Endothelial cell of umbilical vein (primary cell): ENCODE measurements at regions not wholly inside any gene's neighbourhood (a gene's known extent, or its start where the extent isn't known, plus 50 kb on each side); places are given as distances from the start of the nearest gene placed in this dataset.

Experiments
- BruUV-seq: library from RNA; stranded (reverse); fragments of 400-500 nt; replicated peaks from 2 replicates; lab custom pipeline; 2021; lab: Mats Ljungman, UMichigan
- CTCF ChIA-PET: fragments of 300-600, 350-600 bp; sonication (Branson Sonifier 250); formaldehyde crosslinking; loops from one replicate; lab custom pipeline; 2021; ENCODE audit warnings: antibody characterized with exemption, inconsistent platforms; lab: Charles Lee
- POLR2A ChIA-PET: fragments of 300-600, 350-600 bp; sonication (Branson Sonifier 250); formaldehyde crosslinking; loops from one replicate; lab custom pipeline; 2021; ENCODE audit warnings: antibody characterized with exemption, inconsistent platforms; lab: Charles Lee
- DNase-seq: peaks from one replicate; pipeline ENCODE4 v3.0.0-alpha.2; 2011; ENCODE audit warnings: low read depth, low spot score
- FAIRE-seq: peaks from 2 replicates; lab custom pipeline; 2011; peaks lifted over from hg19 to GRCh38; lab: Jason Lieb, UNC
- H2AFZ ChIP-seq: 2 replicates; pipeline ENCODE4 v1.6.0; 2012; ENCODE audit warnings: low read depth, low read length, control low read depth, inconsistent platforms
- H3K27ac ChIP-seq: 2 replicates; pipeline ENCODE4 v1.5.1; 2011; ENCODE audit warnings: low read depth, mild to moderate bottlenecking, control low read depth, low read length, moderate library complexity; ENCODE audit not compliant: insufficient read depth
- H3K27me3 ChIP-seq, 2 experiments: 2 replicates each; pipeline versions ENCODE4 v1.6.0 to v1.6.1; 2011; ENCODE audit warnings: low read length in 2 of 2, mixed read lengths in 1 of 2; ENCODE audit not compliant: control insufficient read depth in 2 of 2, insufficient read depth in 2 of 2
- H3K36me3 ChIP-seq, 2 experiments: 2 replicates in 1 of 2; 3 replicates in 1 of 2; pipeline ENCODE4 v1.5.1; 2011; ENCODE audit warnings: low read length in 2 of 2, mild to moderate bottlenecking in 1 of 2, moderate library complexity in 1 of 2; ENCODE audit not compliant: control insufficient read depth in 2 of 2, insufficient read depth in 2 of 2; ENCODE audit errors: extremely low read depth in 1 of 2
- H3K4me1 ChIP-seq: 3 replicates; pipeline ENCODE4 v1.5.1; 2011; ENCODE audit warnings: mild to moderate bottlenecking, low read length; ENCODE audit not compliant: control insufficient read depth, insufficient read depth; ENCODE audit errors: extremely low read depth
- H3K4me2 ChIP-seq: 2 replicates; pipeline ENCODE4 v1.6.1; 2011; ENCODE audit warnings: low read length, control low read depth, mixed read lengths; ENCODE audit not compliant: insufficient read depth
- H3K4me3 ChIP-seq, 3 experiments: fragments of 200-600 bp in 1 of 3; sonication (generic), shearing (Covaris generic) in 1 of 3; replicated peaks in 1 of 3; 2 replicates each; pipeline ENCODE4 v1.5.1; 2011 to 2016; ENCODE audit warnings: control low read depth in 3 of 3, low read length in 3 of 3, mild to moderate bottlenecking in 2 of 3, inconsistent platforms in 1 of 3, low read depth in 1 of 3, moderate library complexity in 1 of 3; ENCODE audit not compliant: insufficient read depth in 1 of 3
- H3K79me2 ChIP-seq: 2 replicates; pipeline ENCODE4 v1.6.0; 2012; ENCODE audit warnings: low read length, inconsistent platforms; ENCODE audit not compliant: control insufficient read depth, insufficient read depth
- H3K9ac ChIP-seq: replicated peaks from 2 replicates; pipeline ENCODE3; 2011; ENCODE audit warnings: low read length, control low read depth; ENCODE audit not compliant: insufficient read depth; ENCODE audit errors: extremely low read depth
- H3K9me1 ChIP-seq: replicated peaks from 3 replicates; pipeline ENCODE4 v1.6.0; 2011; ENCODE audit warnings: mild to moderate bottlenecking, low read length; ENCODE audit not compliant: control insufficient read depth, insufficient read depth; ENCODE audit errors: extremely low read depth
- H3K9me3 ChIP-seq: replicated peaks from 2 replicates; pipeline ENCODE4 v1.5.1; 2012; ENCODE audit warnings: low read length, inconsistent platforms; ENCODE audit not compliant: control insufficient read depth, insufficient read depth
- H4K20me1 ChIP-seq: replicated peaks from 2 replicates; pipeline ENCODE3; 2011; ENCODE audit warnings: mild to moderate bottlenecking, low read length; ENCODE audit not compliant: control insufficient read depth, insufficient read depth; ENCODE audit errors: extremely low read depth
- CTCF ChIP-seq, 2 donors: IDR thresholded peaks; 1 replicate in 1 of 2; 2 replicates in 1 of 2; pipeline ENCODE4 v1.5.1; 2011; ENCODE audit warnings: low read length in 2 of 2, mild to moderate bottlenecking in 2 of 2, moderate library complexity in 2 of 2, control low read depth in 1 of 2, inconsistent platforms in 1 of 2, low read depth in 1 of 2; ENCODE audit not compliant: insufficient read depth in 1 of 2; ENCODE audit errors: extremely low read depth in 1 of 2
- EZH2 ChIP-seq: IDR thresholded peaks from 2 replicates; pipeline ENCODE4 v1.6.1; 2012; ENCODE audit warnings: borderline replicate concordance, low read depth, mild to moderate bottlenecking, moderate library complexity, low read length, inconsistent platforms; ENCODE audit not compliant: severe bottlenecking
- FOS ChIP-seq: IDR thresholded peaks from 2 replicates; pipeline ENCODE4 v1.6.1; 2011; ENCODE audit warnings: mild to moderate bottlenecking, low read length, moderate library complexity, borderline replicate concordance; ENCODE audit not compliant: insufficient read depth
- GATA2 ChIP-seq: IDR thresholded peaks from 2 replicates; pipeline ENCODE4 v1.7.0; 2011; ENCODE audit warnings: low read depth, mild to moderate bottlenecking, moderate library complexity, mixed read lengths, low read length; ENCODE audit not compliant: insufficient read length, insufficient read depth
- JUN ChIP-seq: IDR thresholded peaks from 2 replicates; pipeline ENCODE4 v1.6.1; 2011; ENCODE audit warnings: borderline replicate concordance, low read depth; ENCODE audit not compliant: insufficient read length, insufficient read depth
- MAX ChIP-seq: IDR thresholded peaks from 2 replicates; pipeline ENCODE4 v1.6.1; 2011; ENCODE audit not compliant: insufficient read depth, insufficient read length
- MYC ChIP-seq: IDR thresholded peaks from one replicate; pipeline ENCODE4 v1.6.1; 2011; ENCODE audit warnings: mild to moderate bottlenecking, low read depth, low read length
- POLR2A ChIP-seq: IDR thresholded peaks from 2 replicates; pipeline ENCODE4 v1.6.1; 2012; ENCODE audit warnings: low read depth, mild to moderate bottlenecking, control low read depth, low read length
- POLR2AphosphoS5 ChIP-seq: IDR thresholded peaks from 2 replicates; pipeline ENCODE4 v1.6.1; 2012; ENCODE audit warnings: low read depth, mild to moderate bottlenecking, control low read depth, low read length, moderate library complexity; ENCODE audit not compliant: insufficient read depth
- dilution Hi-C: fragments of 300-500 bp; cut with MboI; formaldehyde crosslinking; loops from one replicate; pipeline ENCODE4 v1.15.0; 2019; ENCODE audit warnings: low sequenced_read_pairs; ENCODE audit not compliant: extremely low pct_ligation_motif_present
- intact Hi-C: fragments of 100-400 bp; cut with micrococcal nuclease; formaldehyde crosslinking; loops from one replicate; pipeline ENCODE4 v1.10.0; 2022

GRCh38 chr6:91415031-91415605 lies 828.2 kb upstream of the MAP3K7 start:
- DNase-seq (no peak), FAIRE-seq (no peak)
- no TSS peak for BruUV-seq
- Histone ChIP-seq H3K36me3 (no peaks in the 10 kb centered on the region), H3K9ac (no peak overlapping the region), H3K79me2 (no peaks in the 10 kb centered on the region), H3K27me3 (no peaks in the 10 kb centered on the region), H3K9me1 (no peaks in the 10 kb centered on the region), H3K27ac (no peak overlapping the region), H4K20me1 (no peaks in the 10 kb centered on the region), H3K4me2 (no peak overlapping the region), H3K4me1 (no peaks in the 10 kb centered on the region), H2AFZ (no peak overlapping the region), H3K4me3 (no peak overlapping the region), H3K9me3 (no peaks in the 10 kb centered on the region)
- CTCF ChIA-PET: interaction anchor here (1.3 kb wide), 1 partner anchor 120 kb away, joined by 5 read pairs; no protein-coding TSS in a partner anchor
- POLR2A ChIA-PET: no interaction called here
- dilution Hi-C loops: no loop called here
- no peak for TF ChIP-seq MAX
- no peak for TF ChIP-seq GATA2
- no peak for TF ChIP-seq EZH2
- TF ChIP-seq JUN: no peak
- TF ChIP-seq FOS: no peak
- no peak for TF ChIP-seq POLR2AphosphoS5
- TF ChIP-seq POLR2A: no peak
- no peak for TF ChIP-seq MYC
- TF ChIP-seq CTCF (IDR thresholded peaks at IDR 0.05; ENCODE audit: extremely low read depth in 1 of 2, insufficient read depth in 1 of 2, low read depth in 1 of 2, low read length in 2 of 2): no peak
- intact Hi-C loops: no loop called here
